ENCODE measurements at regions not wholly inside any gene's neighbourhood (a gene's known extent, or its start where the extent isn't known, plus 50 kb on each side); places are given as distances from the start of the nearest gene placed in this dataset.

DNA sequence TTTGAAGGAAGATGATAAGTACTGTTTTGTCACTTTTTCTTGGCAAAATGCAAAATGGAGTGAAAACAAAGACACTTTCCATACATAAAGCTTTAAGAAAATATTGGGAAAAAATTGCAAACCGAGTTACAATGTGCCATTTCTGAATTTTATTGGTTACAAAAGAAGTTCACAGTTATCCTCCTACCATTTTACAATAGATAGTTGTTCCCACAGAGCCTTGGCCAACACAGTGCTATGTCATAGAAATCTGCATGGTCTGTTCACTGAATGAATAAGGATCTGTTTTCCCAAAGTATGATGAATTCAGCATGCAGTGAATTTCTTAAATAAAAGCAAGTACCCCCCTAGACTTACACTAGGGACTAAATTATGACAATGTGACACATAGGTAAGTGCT is 268.2 kb upstream of the POU3F2 start:
- Mint-ChIP-seq H3K27ac (no peak overlapping the region), H3K4me1 (ENCODE audit: low read depth) (no peaks in the 10 kb centered on the region), H3K36me3 (ENCODE audit: low read depth) (no peaks in the 10 kb centered on the region), H3K4me3 (no peak overlapping the region), H3K9me3 (peaks cover 17% of the 10 kb centered on the region), H3K27me3 (ENCODE audit: insufficient read depth) (peaks cover 1% of the 10 kb centered on the region; the same call in 1 of the 2 replicates)
- no peak for DNase-seq
- TF ChIP-seq, protein P1, sequence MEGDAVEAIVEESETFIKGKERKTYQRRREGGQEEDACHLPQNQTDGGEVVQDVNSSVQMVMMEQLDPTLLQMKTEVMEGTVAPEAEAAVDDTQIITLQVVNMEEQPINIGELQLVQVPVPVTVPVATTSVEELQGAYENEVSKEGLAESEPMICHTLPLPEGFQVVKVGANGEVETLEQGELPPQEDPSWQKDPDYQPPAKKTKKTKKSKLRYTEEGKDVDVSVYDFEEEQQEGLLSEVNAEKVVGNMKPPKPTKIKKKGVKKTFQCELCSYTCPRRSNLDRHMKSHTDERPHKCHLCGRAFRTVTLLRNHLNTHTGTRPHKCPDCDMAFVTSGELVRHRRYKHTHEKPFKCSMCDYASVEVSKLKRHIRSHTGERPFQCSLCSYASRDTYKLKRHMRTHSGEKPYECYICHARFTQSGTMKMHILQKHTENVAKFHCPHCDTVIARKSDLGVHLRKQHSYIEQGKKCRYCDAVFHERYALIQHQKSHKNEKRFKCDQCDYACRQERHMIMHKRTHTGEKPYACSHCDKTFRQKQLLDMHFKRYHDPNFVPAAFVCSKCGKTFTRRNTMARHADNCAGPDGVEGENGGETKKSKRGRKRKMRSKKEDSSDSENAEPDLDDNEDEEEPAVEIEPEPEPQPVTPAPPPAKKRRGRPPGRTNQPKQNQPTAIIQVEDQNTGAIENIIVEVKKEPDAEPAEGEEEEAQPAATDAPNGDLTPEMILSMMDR (IDR thresholded peaks at IDR 0.05), result no peak

DNA sequence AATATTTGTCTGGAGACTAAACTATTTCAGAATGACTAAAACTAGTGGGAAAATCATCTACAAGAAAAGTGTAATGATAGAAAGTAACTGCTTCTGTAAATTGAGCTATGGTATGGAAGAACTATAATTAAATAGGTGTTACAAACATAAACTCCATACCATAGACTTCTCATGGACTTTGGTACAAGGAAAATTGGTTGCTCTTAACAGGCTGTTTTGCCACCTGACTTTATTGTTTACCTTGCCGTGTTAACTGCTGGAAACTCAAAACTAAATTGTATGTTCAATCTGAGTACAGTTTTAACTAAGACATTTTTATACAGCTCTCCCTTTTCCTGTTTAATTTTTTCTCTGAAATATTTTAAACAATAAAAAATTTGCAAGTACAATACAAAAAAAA is 261.8 kb upstream of the POU3F2 start:
- no peaks in the 10 kb centered on the region for H3K4me1 Mint-ChIP-seq (ENCODE audit: low read depth)
- no peak for DNase-seq
- H3K27me3 Mint-ChIP-seq (ENCODE audit: insufficient read depth), result no peaks in the 10 kb centered on the region
- H3K36me3 Mint-ChIP-seq (ENCODE audit: low read depth), result no peaks in the 10 kb centered on the region
- TF ChIP-seq, protein P1 (IDR thresholded peaks at IDR 0.05), result no peak
- no peak overlapping the region for H3K4me3 Mint-ChIP-seq
- H3K9me3 Mint-ChIP-seq, result peaks cover 23% of the 10 kb centered on the region
- H3K27ac Mint-ChIP-seq, result no peak overlapping the region

DNA sequence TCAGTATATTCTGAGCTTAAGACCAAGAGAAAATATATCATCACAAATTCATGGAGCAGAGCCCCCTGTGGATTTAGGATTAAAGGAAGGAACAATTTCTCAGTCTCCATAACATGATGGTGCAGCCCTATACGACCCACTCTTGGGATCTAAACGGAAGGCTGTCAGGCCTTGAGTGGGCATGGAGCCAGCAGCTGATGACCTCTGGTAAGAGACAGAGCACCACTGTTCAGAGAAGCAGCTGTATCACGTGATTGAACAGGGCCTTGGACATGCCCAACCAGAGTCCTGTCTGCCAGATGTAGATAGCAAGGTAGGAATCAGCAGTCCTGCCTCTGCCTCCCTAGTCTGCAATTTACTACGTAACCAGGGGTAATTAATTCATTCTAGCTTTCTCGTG is 259.4 kb upstream of the POU3F2 start:
- DNase-seq, result no peak
- H3K4me1 Mint-ChIP-seq (ENCODE audit: low read depth), result no peaks in the 10 kb centered on the region
- no peak overlapping the region for H3K4me3 Mint-ChIP-seq
- H3K27ac Mint-ChIP-seq, result no peak overlapping the region
- H3K9me3 Mint-ChIP-seq, result peaks cover 22% of the 10 kb centered on the region
- TF ChIP-seq, protein P1 (IDR thresholded peaks at IDR 0.05), result no peak
- H3K27me3 Mint-ChIP-seq (ENCODE audit: insufficient read depth), result no peaks in the 10 kb centered on the region
- H3K36me3 Mint-ChIP-seq (ENCODE audit: low read depth), result no peaks in the 10 kb centered on the region

DNA sequence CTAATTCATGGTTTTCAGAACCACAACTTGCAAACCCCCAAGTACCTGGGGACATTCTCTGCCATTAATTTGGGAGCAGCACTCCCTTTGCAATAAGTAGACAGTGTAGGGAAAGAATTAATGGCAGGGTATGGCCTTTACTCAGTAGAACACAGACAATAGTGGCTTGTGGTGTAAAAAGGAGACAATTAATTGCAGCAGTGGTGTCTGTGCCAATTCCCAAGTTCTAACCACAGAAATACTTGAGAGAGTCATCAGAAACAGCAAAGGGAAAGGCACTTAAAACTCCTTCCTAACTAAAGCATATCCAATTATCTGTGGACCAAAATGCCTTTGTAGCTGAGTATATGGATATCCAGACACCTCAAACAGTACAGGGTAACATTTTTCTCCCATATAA is 257.6 kb upstream of the POU3F2 start:
- H3K9me3 Mint-ChIP-seq, result peaks cover 16% of the 10 kb centered on the region
- no peaks in the 10 kb centered on the region for H3K27me3 Mint-ChIP-seq (ENCODE audit: insufficient read depth)
- DNase-seq, result no peak
- no peaks in the 10 kb centered on the region for H3K36me3 Mint-ChIP-seq (ENCODE audit: low read depth)
- no peaks in the 10 kb centered on the region for H3K4me1 Mint-ChIP-seq (ENCODE audit: low read depth)
- H3K27ac Mint-ChIP-seq, result no peak overlapping the region
- no peak overlapping the region for H3K4me3 Mint-ChIP-seq
- TF ChIP-seq, protein P1 (IDR thresholded peaks at IDR 0.05), result no peak

DNA sequence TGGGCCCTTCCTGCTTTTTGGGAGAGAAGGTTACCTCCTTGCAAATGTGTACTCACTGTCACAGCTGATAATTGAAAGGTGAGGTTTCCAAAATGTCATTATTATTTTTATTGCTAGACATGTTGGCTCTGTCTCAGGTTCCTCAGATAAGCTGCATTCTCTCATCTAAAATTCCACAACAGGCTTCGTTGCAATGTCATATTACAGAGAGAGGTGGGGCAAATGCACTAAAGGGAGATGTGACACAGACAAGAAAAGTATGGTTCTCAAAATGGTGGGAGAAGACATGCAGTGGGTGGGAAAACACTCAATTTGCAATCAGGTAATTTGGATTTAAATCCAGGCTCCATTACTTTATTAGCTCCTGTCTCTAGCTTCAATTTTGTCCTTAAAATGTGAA is 256.4 kb upstream of the POU3F2 start:
- TF ChIP-seq, protein P1 (IDR thresholded peaks at IDR 0.05), result no peak
- H3K4me1 Mint-ChIP-seq (ENCODE audit: low read depth), result no peaks in the 10 kb centered on the region
- H3K27me3 Mint-ChIP-seq (ENCODE audit: insufficient read depth), result no peaks in the 10 kb centered on the region
- no peak overlapping the region for H3K27ac Mint-ChIP-seq
- no peaks in the 10 kb centered on the region for H3K36me3 Mint-ChIP-seq (ENCODE audit: low read depth)
- H3K9me3 Mint-ChIP-seq, result peaks cover 18% of the 10 kb centered on the region
- no peak overlapping the region for H3K4me3 Mint-ChIP-seq
- DNase-seq, result no peak

DNA sequence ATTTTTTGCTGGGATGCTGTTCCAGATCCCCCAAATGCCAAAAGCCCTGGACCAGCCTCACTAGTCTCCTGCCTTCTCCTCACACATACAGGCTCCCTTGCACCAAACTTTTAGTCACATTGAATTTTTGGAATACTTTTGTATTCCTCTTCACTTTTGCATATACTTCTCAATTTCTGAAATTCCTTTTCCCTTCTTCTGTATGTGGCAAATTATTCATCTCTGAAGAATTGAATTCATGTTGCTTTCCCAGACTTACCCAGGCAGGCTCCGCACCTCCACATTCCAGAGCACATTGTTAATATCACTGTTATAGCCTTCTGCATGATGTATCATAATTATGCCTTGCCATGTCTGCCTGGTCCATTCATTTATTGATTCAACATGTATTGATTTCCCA is 255.3 kb upstream of the POU3F2 start:
- peaks cover 28% of the 10 kb centered on the region for H3K9me3 Mint-ChIP-seq
- DNase-seq, result no peak
- H3K27ac Mint-ChIP-seq, result no peak overlapping the region
- H3K36me3 Mint-ChIP-seq (ENCODE audit: low read depth), result no peaks in the 10 kb centered on the region
- TF ChIP-seq, protein P1 (IDR thresholded peaks at IDR 0.05), result no peak
- H3K4me3 Mint-ChIP-seq, result no peak overlapping the region
- no peaks in the 10 kb centered on the region for H3K4me1 Mint-ChIP-seq (ENCODE audit: low read depth)
- no peaks in the 10 kb centered on the region for H3K27me3 Mint-ChIP-seq (ENCODE audit: insufficient read depth)
